Erythroblast (primary cell): ENCODE measurements at regions not wholly inside any gene's neighbourhood (a gene's known extent, or its start where the extent isn't known, plus 50 kb on each side); places are given as distances from the start of the nearest gene placed in this dataset.

Source experiments
- GATA1 ChIP-seq: IDR thresholded peaks from 2 replicates; pipeline ENCODE4 v1.6.1; 2011; ENCODE audit warnings: low read depth, mild to moderate bottlenecking, control low read depth, low read length, moderate library complexity
- POLR2A ChIP-seq: IDR thresholded peaks from 2 replicates; pipeline ENCODE4 v1.6.1; 2011; ENCODE audit warnings: mild to moderate bottlenecking, low read length

DNA sequence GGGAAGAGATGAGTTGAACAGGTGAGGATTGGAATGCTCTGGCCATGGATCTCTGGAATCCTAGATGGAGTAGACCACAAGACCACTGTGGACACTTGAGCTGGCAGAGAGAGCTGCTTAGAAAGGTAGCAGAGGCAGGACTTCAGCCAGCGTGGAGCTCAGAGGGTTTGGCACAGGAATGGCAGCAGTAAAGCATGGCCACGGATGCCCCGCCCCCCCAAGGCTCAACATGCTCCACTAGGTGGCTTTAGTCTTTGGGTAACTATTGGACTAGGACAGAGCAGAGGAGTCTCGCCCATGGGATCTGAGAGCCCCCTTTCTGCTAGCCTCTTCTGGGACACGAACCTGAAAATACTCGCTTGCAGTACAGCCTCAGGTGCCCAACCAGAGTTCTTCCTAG is 150.1 kb upstream of the NEIL3 start:
- TF ChIP-seq POLR2A (no peak), GATA1 (no peak)
